GM06990 (cell line): ENCODE measurements at regions not wholly inside any gene's neighbourhood (a gene's known extent, or its start where the extent isn't known, plus 50 kb on each side); places are given as distances from the start of the nearest gene placed in this dataset.

Source experiments
- DNase-seq: peaks from one replicate; pipeline ENCODE4 v3.0.0-alpha.2; 2011; ENCODE audit not compliant: insufficient read length; ENCODE audit errors: extremely low read depth
- H3K27me3 ChIP-seq: replicated peaks from 2 replicates; pipeline ENCODE4 v1.6.0; 2011; ENCODE audit warnings: low read length; ENCODE audit not compliant: control insufficient read depth, insufficient read depth
- H3K36me3 ChIP-seq: 2 replicates; pipeline ENCODE4 v1.5.1; 2011; ENCODE audit warnings: low read length; ENCODE audit not compliant: control insufficient read depth, insufficient read depth
- H3K4me3 ChIP-seq: replicated peaks from 2 replicates; pipeline ENCODE4 v1.5.1; 2011; ENCODE audit warnings: low read depth, mild to moderate bottlenecking, control low read depth, low read length
- CTCF ChIP-seq: IDR thresholded peaks from 2 replicates; pipeline ENCODE4 v1.5.1; 2011; ENCODE audit warnings: low read length, control low read depth, mild to moderate bottlenecking, inconsistent platforms; ENCODE audit not compliant: insufficient read depth, poor library complexity, severe bottlenecking

GRCh38 chr5:107218457-107219193 is 452.1 kb downstream of the EFNA5 start:
- no peak for DNase-seq
- no peak for TF ChIP-seq CTCF
- Histone ChIP-seq H3K36me3 (no peaks in the 10 kb centered on the region), H3K27me3 (no peaks in the 10 kb centered on the region; the same call in none of the 2 replicates), H3K4me3 (no peak overlapping the region)

DNA sequence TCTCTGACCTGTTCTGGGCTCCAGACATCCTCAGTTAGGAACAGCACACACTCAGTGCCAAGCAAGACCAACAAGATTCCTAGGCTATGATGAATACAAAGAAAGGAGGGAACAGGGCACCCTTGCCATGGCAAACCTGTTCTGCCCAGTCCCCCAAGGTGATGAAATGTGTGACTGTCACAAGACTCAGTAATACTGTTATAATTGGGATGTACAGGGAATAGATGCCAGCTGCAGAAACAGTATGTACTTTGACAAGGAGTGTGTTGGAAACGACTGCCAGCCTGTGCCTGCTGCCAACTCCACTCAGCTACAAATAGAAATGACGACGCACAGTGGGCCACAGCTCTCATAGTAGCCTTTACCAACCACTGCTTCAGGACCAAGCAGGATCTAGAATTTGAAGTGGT is 453.0 kb downstream of the EFNA5 start:
- no peak for DNase-seq
- H3K36me3 ChIP-seq = no peaks in the 10 kb centered on the region
- no peak overlapping the region for H3K4me3 ChIP-seq
- H3K27me3 ChIP-seq = no peaks in the 10 kb centered on the region; the same call in none of the 2 replicates
- TF ChIP-seq CTCF = no peak

- Histone ChIP-seq H3K4me3 (no peak overlapping the region), H3K36me3 (no peaks in the 10 kb centered on the region), H3K27me3 (no peaks in the 10 kb centered on the region; the same call in none of the 2 replicates)
- no peak for DNase-seq
- no peak for TF ChIP-seq CTCF
Observed at GRCh38 chr5:107216587-107216986, 454.1 kb downstream of the EFNA5 start.

DNA sequence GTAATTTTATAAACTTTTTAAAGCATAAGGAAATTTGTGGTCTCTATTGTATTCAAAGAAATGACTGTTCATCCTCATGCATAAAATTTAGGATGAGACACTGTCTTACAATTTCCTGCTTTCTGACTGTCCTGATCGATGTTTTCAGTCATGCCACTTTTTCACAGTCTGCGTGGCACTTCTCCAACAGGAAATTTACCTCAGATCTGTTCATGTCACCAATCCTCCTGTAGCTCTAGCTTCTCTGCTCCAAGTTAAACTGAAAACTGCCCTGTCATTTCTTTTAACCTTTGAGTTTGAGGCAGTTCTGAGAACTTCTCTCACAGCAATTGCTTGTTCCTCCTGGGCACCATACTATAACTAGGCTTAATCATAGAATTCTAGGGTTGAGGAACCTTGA is 455.1 kb downstream of the EFNA5 start:
- DNase-seq = no peak
- no peak for TF ChIP-seq CTCF
- Histone ChIP-seq H3K27me3 (no peaks in the 10 kb centered on the region; the same call in none of the 2 replicates), H3K36me3 (no peaks in the 10 kb centered on the region), H3K4me3 (no peak overlapping the region)

- H3K27me3 ChIP-seq = no peaks in the 10 kb centered on the region; the same call in 1 of the 2 replicates
- no peak overlapping the region for H3K4me3 ChIP-seq
- DNase-seq = no peak
- TF ChIP-seq CTCF = no peak
- no peaks in the 10 kb centered on the region for H3K36me3 ChIP-seq
Observed at GRCh38 chr5:107213025-107213424, 457.7 kb downstream of the EFNA5 start.
